ENCODE measurements at regions not wholly inside any gene's neighbourhood (a gene's known extent, or its start where the extent isn't known, plus 50 kb on each side); places are given as distances from the start of the nearest gene placed in this dataset.
A peak's percentile ranks its signal among the peaks of the same experiment; 100 is the strongest.

GRCh38 chr2:199659207-199659606, 191.8 kb downstream of the FTCDNL1 start:
- peak; percentile 8 to 85 (median 67) for DNase-seq
- intact Hi-C loops (cut with DNase I): no loop called here

GRCh38 chr2:199646439-199646838, 188.7 kb upstream of the SATB2 start:
- no peak for DNase-seq
- intact Hi-C loops (cut with DNase I): no loop called here

GRCh38 chr2:199631129-199631528, 173.4 kb upstream of the SATB2 start:
- intact Hi-C loops (cut with DNase I): no loop called here
- DNase-seq: no peak

GRCh38 chr2:199629301-199629700, 171.6 kb upstream of the SATB2 start:
- intact Hi-C loops (cut with DNase I): no loop called here
- DNase-seq: no peak

- DNase-seq: no peak
- intact Hi-C loops (cut with DNase I): no loop called here
These were observed 169.7 kb upstream of the SATB2 start for GRCh38 chr2:199627417-199627816.

- intact Hi-C loops (cut with DNase I): no loop called here
- no peak for DNase-seq
These were observed 167.2 kb upstream of the SATB2 start for GRCh38 chr2:199624958-199625357.

GRCh38 chr2:199612509-199613130, 154.9 kb upstream of the SATB2 start:
- DNase-seq: no peak
- intact Hi-C loops (cut with DNase I): no loop called here

- peak in 1 of 42 donors; percentile 15 for DNase-seq
These were observed 150.2 kb upstream of the SATB2 start for GRCh38 chr2:199607914-199608313.

GRCh38 chr2:199606193-199606780, 148.5 kb upstream of the SATB2 start:
- DNase-seq: peak in 3 of 42 donors; percentile 15 to 38 (median 27)
- intact Hi-C loops (cut with DNase I): no loop called here

More at GRCh38 chr2:199607914-199608313, 150.2 kb upstream of the SATB2 start:
- intact Hi-C loops (cut with DNase I): no loop called here

- intact Hi-C loops (cut with DNase I): no loop called here
- DNase-seq: peak in 18 of 42 donors; percentile 8 to 54 (median 20)
These were observed 146.1 kb upstream of the SATB2 start for GRCh38 chr2:199603721-199604291.

GRCh38 chr2:199602896-199603717, 145.4 kb upstream of the SATB2 start:
- intact Hi-C loops (cut with DNase I): no loop called here
- peak in 11 of 42 donors; percentile 6 to 51 (median 13) for DNase-seq

GRCh38 chr2:199602271-199602895, 144.6 kb upstream of the SATB2 start:
- DNase-seq: peak in 19 of 42 donors; percentile 10 to 59 (median 26)
- intact Hi-C loops (cut with DNase I): no loop called here

- DNase-seq: peak in 8 of 42 donors; percentile 7 to 50 (median 20)
- intact Hi-C loops (cut with DNase I): no loop called here
These were observed 138.8 kb upstream of the SATB2 start for GRCh38 chr2:199596549-199596948.

GRCh38 chr2:199594443-199594842, 136.7 kb upstream of the SATB2 start:
- intact Hi-C loops (cut with DNase I): no loop called here
- no peak for DNase-seq

GRCh38 chr2:199591826-199592225, 134.1 kb upstream of the SATB2 start:
- intact Hi-C loops (cut with DNase I): no loop called here
- no peak for DNase-seq

GRCh38 chr2:199590321-199591203, 132.8 kb upstream of the SATB2 start:
- no peak for DNase-seq
- intact Hi-C loops (cut with DNase I): no loop called here

- DNase-seq: peak in 26 of 42 donors; percentile 7 to 63 (median 28)
These were observed 131.6 kb upstream of the SATB2 start for GRCh38 chr2:199589306-199589705.

GRCh38 chr2:199588054-199588453, 130.3 kb upstream of the SATB2 start:
- intact Hi-C loops (cut with DNase I): no loop called here

More at GRCh38 chr2:199589306-199589705, 131.6 kb upstream of the SATB2 start:
- intact Hi-C loops (cut with DNase I): no loop called here

More at GRCh38 chr2:199588054-199588453, 130.3 kb upstream of the SATB2 start:
- no peak for DNase-seq

Measured in head of caudate nucleus (tissue), 42 donors.